ENCODE measurements at regions not wholly inside any gene's neighbourhood (a gene's known extent, or its start where the extent isn't known, plus 50 kb on each side); places are given as distances from the start of the nearest gene placed in this dataset.

DNA sequence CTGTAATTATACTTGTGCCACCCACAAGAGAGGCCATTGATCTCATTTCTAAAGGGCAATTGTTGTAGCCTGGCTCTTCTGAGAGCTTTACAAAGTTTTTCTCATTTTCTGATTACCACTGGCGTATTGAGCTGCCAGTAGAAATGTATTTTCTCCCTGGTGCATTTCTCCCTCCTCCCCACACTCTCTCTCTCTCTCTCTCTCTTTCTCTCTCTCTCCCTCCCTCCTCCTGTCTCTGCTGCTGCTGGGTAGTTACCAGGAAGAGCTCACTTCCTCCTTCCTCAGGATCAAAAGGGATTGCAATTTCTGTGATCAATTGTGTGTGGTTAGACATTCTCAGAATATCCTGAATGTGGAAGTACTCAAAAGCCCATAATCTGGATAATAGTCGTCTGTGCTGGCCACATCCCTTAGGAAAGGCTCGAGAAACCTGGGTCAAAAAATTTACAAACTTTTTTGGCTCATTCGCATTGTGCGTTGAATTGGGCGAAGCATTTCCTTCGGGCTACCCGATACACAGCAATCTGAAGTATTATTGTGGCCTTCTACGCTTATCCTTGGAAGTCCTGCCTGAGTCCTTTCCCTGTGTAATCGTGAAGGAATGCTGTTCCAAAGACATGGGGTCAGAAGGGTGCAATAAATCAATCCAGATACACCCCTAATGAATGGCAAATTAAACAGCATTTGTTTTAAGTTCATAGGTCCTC is 254.8 kb downstream of the MSRB3 start:
- Histone ChIP-seq H3K9me3 (ENCODE audit: low read depth) (no peaks in the 10 kb centered on the region), H3K9me2 (replicated peaks; ENCODE audit: insufficient read depth) (no peaks in the 10 kb centered on the region), H3K27me3 (no peaks in the 10 kb centered on the region), H3K4me3 (no peak overlapping the region), H3K27ac (peak overlapping the region; percentile 90), H2AFZ (peak overlapping the region; percentile 60), H4K20me1 (ENCODE audit: insufficient read depth, poor library complexity, severe bottlenecking) (no peaks in the 10 kb centered on the region), H3K4me1 (ENCODE audit: insufficient read depth) (peaks cover 36% of the 10 kb centered on the region), H3K4me2 (peak overlapping the region; percentile 65), H3K36me3 (replicated peaks; ENCODE audit: insufficient read depth, low read depth) (no peaks in the 10 kb centered on the region), H3K79me2 (no peaks in the 10 kb centered on the region)
- TF ChIP-seq EZH2 (IDR thresholded peaks at IDR 0.05; ENCODE audit: borderline replicate concordance) (no peak), EZH2phosphoT487 (IDR thresholded peaks at IDR 0.05; ENCODE audit: low read depth, severe bottlenecking, unreplicated experiment) (no peak)
- TF ChIP-seq, protein P1, sequence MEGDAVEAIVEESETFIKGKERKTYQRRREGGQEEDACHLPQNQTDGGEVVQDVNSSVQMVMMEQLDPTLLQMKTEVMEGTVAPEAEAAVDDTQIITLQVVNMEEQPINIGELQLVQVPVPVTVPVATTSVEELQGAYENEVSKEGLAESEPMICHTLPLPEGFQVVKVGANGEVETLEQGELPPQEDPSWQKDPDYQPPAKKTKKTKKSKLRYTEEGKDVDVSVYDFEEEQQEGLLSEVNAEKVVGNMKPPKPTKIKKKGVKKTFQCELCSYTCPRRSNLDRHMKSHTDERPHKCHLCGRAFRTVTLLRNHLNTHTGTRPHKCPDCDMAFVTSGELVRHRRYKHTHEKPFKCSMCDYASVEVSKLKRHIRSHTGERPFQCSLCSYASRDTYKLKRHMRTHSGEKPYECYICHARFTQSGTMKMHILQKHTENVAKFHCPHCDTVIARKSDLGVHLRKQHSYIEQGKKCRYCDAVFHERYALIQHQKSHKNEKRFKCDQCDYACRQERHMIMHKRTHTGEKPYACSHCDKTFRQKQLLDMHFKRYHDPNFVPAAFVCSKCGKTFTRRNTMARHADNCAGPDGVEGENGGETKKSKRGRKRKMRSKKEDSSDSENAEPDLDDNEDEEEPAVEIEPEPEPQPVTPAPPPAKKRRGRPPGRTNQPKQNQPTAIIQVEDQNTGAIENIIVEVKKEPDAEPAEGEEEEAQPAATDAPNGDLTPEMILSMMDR (IDR thresholded peaks at IDR 0.05; ENCODE audit: poor library complexity), result no peak
- WGBS (ENCODE audit: low lambda C conversion rate, missing lambda C conversion rate), result 38% methylated on average over 10 of the region's 10 CpGs
- DNase-seq (ENCODE audit: low spot score), result no peak

DNA sequence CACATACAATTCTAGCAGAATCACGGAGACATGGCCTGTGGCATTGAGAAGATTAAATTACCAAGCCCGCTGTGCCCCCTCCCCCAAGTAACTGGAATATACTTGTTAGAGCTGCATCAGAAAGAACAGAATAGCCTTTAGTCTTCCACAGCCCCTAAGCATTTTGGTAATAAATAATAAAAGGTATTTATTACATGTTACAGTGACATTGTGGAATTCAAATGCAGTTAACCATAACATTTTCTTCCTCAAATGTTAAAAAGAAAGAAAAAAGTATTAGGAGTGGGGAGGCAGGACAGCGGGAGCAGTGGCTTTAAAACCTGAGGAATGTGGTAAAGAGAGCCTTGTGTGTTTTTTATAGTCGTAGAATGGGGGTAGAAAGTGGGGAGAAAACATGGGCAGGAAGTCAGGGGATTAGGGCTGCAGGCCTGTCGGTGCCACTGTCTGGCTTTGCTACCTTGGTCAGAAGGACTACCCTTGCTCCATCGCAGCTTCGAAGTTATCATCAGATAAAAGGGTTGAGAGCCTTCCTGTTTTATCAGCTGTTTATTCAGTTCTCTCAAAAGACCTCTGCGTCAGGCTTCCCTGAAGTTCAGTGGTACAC is 255.9 kb downstream of the MSRB3 start:
- H3K79me2 ChIP-seq, result no peaks in the 10 kb centered on the region
- H4K20me1 ChIP-seq (ENCODE audit: insufficient read depth, poor library complexity, severe bottlenecking), result no peaks in the 10 kb centered on the region
- H3K4me3 ChIP-seq, result no peak overlapping the region
- peak overlapping the region; percentile 65 for H3K4me2 ChIP-seq
- no peaks in the 10 kb centered on the region for H3K36me3 ChIP-seq (replicated peaks; ENCODE audit: insufficient read depth, low read depth)
- TF ChIP-seq, protein P1 (IDR thresholded peaks at IDR 0.05; ENCODE audit: poor library complexity), result no peak
- TF ChIP-seq EZH2 (IDR thresholded peaks at IDR 0.05; ENCODE audit: borderline replicate concordance) (no peak), EZH2phosphoT487 (IDR thresholded peaks at IDR 0.05; ENCODE audit: low read depth, severe bottlenecking, unreplicated experiment) (no peak)
- peaks cover 36% of the 10 kb centered on the region for H3K4me1 ChIP-seq (ENCODE audit: insufficient read depth)
- DNase-seq (ENCODE audit: low spot score), result peak; percentile 27
- 22% methylated on average over 8 of the region's 8 CpGs for WGBS (ENCODE audit: low lambda C conversion rate, missing lambda C conversion rate)
- H3K27ac ChIP-seq, result peak overlapping the region; percentile 90
- H3K9me2 ChIP-seq (replicated peaks; ENCODE audit: insufficient read depth), result no peaks in the 10 kb centered on the region
- peaks cover 4% of the 10 kb centered on the region for H3K9me3 ChIP-seq (ENCODE audit: low read depth)
- H3K27me3 ChIP-seq, result no peaks in the 10 kb centered on the region
- no peak overlapping the region for H2AFZ ChIP-seq

DNA sequence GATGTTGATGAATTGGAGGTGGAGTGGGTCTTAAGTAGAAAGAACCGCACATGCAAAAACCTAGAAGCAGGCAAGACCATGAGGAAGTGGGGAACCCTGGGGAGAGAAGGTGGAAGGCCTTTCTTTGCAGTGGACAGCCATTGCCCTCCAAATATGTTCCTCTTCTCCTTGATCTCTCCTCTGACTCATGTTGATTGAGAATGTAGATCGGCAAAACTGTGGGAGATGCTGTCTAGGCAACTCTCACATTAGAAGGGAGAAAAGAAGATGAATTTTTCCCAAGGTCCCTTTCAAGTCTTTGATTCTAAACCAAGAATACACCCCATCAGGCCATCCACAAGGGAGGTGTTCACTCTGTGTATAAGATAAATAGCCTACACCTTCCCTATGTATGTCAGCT is 257.5 kb downstream of the MSRB3 start:
- no peak for TF ChIP-seq EZH2 (IDR thresholded peaks at IDR 0.05; ENCODE audit: borderline replicate concordance)
- WGBS (ENCODE audit: low lambda C conversion rate, missing lambda C conversion rate), result 94% methylated on average over 2 of the region's 2 CpGs
- DNase-seq (ENCODE audit: low spot score), result no peak
- no peak overlapping the region for H2AFZ ChIP-seq
- no peaks in the 10 kb centered on the region for H3K79me2 ChIP-seq
- no peak overlapping the region for H3K4me3 ChIP-seq
- peaks cover 20% of the 10 kb centered on the region for H3K9me3 ChIP-seq (ENCODE audit: low read depth)
- peak overlapping the region; percentile 87 for H3K27ac ChIP-seq
- H3K4me2 ChIP-seq, result no peak overlapping the region
- no peaks in the 10 kb centered on the region for H3K36me3 ChIP-seq (replicated peaks; ENCODE audit: insufficient read depth, low read depth)
- no peaks in the 10 kb centered on the region for H3K9me2 ChIP-seq (replicated peaks; ENCODE audit: insufficient read depth)
- peaks cover 36% of the 10 kb centered on the region for H3K4me1 ChIP-seq (ENCODE audit: insufficient read depth)
- H3K27me3 ChIP-seq, result no peaks in the 10 kb centered on the region
- no peaks in the 10 kb centered on the region for H4K20me1 ChIP-seq (ENCODE audit: insufficient read depth, poor library complexity, severe bottlenecking)

GRCh38 chr12:65536351-65536750 is 257.9 kb downstream of the MSRB3 start:
- H3K4me1 ChIP-seq (ENCODE audit: insufficient read depth), result peaks cover 36% of the 10 kb centered on the region
- 67% methylated on average over 3 of the region's 3 CpGs for WGBS (ENCODE audit: low lambda C conversion rate, missing lambda C conversion rate)
- H3K36me3 ChIP-seq (replicated peaks; ENCODE audit: insufficient read depth, low read depth), result no peaks in the 10 kb centered on the region
- H3K9me2 ChIP-seq (replicated peaks; ENCODE audit: insufficient read depth), result no peaks in the 10 kb centered on the region
- H3K27ac ChIP-seq, result peak overlapping the region; percentile 87
- no peak overlapping the region for H3K4me2 ChIP-seq
- no peaks in the 10 kb centered on the region for H3K79me2 ChIP-seq
- H3K4me3 ChIP-seq, result no peak overlapping the region
- peaks cover 20% of the 10 kb centered on the region for H3K9me3 ChIP-seq (ENCODE audit: low read depth)
- H4K20me1 ChIP-seq (ENCODE audit: insufficient read depth, poor library complexity, severe bottlenecking), result no peaks in the 10 kb centered on the region
- TF ChIP-seq EZH2 (IDR thresholded peaks at IDR 0.05; ENCODE audit: borderline replicate concordance) (no peak), EZH2phosphoT487 (IDR thresholded peaks at IDR 0.05; ENCODE audit: low read depth, severe bottlenecking, unreplicated experiment) (no peak)
- no peak for DNase-seq (ENCODE audit: low spot score)
- H2AFZ ChIP-seq, result no peak overlapping the region
- H3K27me3 ChIP-seq, result no peaks in the 10 kb centered on the region

Data from hepatocyte (in vitro differentiated cells).